ENCODE measurements at regions not wholly inside any gene's neighbourhood (a gene's known extent, or its start where the extent isn't known, plus 50 kb on each side); places are given as distances from the start of the nearest gene placed in this dataset.

- 86% methylated on average over 23 of the region's 27 CpGs for WGBS (ENCODE audit: low lambda C conversion rate)
- Histone ChIP-seq H3K27ac (ENCODE audit: extremely low read length, insufficient read depth, low read length) (no peak overlapping the region), H3K9me3 (ENCODE audit: low read length) (no peaks in the 10 kb centered on the region), H3K4me2 (ENCODE audit: low read depth, low read length) (no peak overlapping the region), H3K9ac (ENCODE audit: insufficient read depth, low read depth, low read length) (no peak overlapping the region), H2AFZ (ENCODE audit: low read length) (no peak overlapping the region), H3K4me3 (replicated peaks in 1 of 3; ENCODE audit: insufficient read depth in 1 of 3, low read depth in 2 of 3, low read length in 3 of 3) (no peak overlapping the region), H4K20me1 (ENCODE audit: insufficient read depth, low read length) (no peaks in the 10 kb centered on the region), H3K27me3 (ENCODE audit: control insufficient read depth in 1 of 2, insufficient read depth in 2 of 2, low read length in 2 of 2) (no peaks in the 10 kb centered on the region), H3K79me2 (ENCODE audit: insufficient read depth, low read length) (no peaks in the 10 kb centered on the region), H3K4me1 (ENCODE audit: insufficient read depth, low read length) (peaks cover 5% of the 10 kb centered on the region; the same call in 1 of the 2 replicates), H3K36me3 (replicated peaks in 1 of 2; ENCODE audit: control insufficient read depth in 1 of 2, insufficient read depth in 2 of 2, low read length in 2 of 2) (no peaks in the 10 kb centered on the region)
- ChIA-PET CTCF (ENCODE audit: low intra/inter-chr PET ratio, low total read pairs) (no interaction called here), POLR2A (no interaction called here)
- TF ChIP-seq MTA3 (CRISPR knock-in tag; IDR thresholded peaks at IDR 0.05) (no peak), GLI4 (CRISPR knock-in tag; IDR thresholded peaks at IDR 0.05; ENCODE audit: borderline replicate concordance) (no peak), ZNF333 (CRISPR knock-in tag; IDR thresholded peaks at IDR 0.05; ENCODE audit: borderline replicate concordance) (no peak), RFXAP (CRISPR knock-in tag; IDR thresholded peaks at IDR 0.05; ENCODE audit: borderline replicate concordance) (no peak), PAXIP1 (CRISPR knock-in tag; conservative IDR thresholded peaks at IDR 0.05) (no peak), FOSL2 (CRISPR knock-in tag; IDR thresholded peaks at IDR 0.05) (no peak), ZNF329 (CRISPR knock-in tag; IDR thresholded peaks at IDR 0.05; ENCODE audit: low read depth) (no peak), SP140L (CRISPR knock-in tag; IDR thresholded peaks at IDR 0.05; ENCODE audit: borderline replicate concordance) (no peak), ZBTB20 (CRISPR knock-in tag; IDR thresholded peaks at IDR 0.05; ENCODE audit: borderline replicate concordance, low read depth) (no peak), KDM3A (CRISPR knock-in tag; IDR thresholded peaks at IDR 0.05; ENCODE audit: low read depth) (no peak), NFKB2 (CRISPR knock-in tag; IDR thresholded peaks at IDR 0.05; ENCODE audit: borderline replicate concordance) (no peak), POGK (CRISPR knock-in tag; conservative IDR thresholded peaks at IDR 0.05) (no peak), ZNF615 (CRISPR knock-in tag; IDR thresholded peaks at IDR 0.05; ENCODE audit: borderline replicate concordance) (no peak), RORA (CRISPR knock-in tag; IDR thresholded peaks at IDR 0.05) (no peak), SNAPC2 (CRISPR knock-in tag; IDR thresholded peaks at IDR 0.05) (no peak), BRD4 (CRISPR knock-in tag; IDR thresholded peaks at IDR 0.05) (no peak), GTF2F1 (IDR thresholded peaks at IDR 0.05; ENCODE audit: low read length) (no peak)
- DNase-seq (ENCODE audit: low spot score) (no peak), ATAC-seq (no peak), FAIRE-seq (no peak)
- in situ Hi-C loops (cut with HindIII; ENCODE audit: extremely low pct_ligation_motif_present, low pct_unique_long_range_greater_than_20kb) = no loop called here
- no TSS peak for BruUV-seq (replicated peaks)
- intact Hi-C loops (cut with micrococcal nuclease; ENCODE audit: unreplicated experiment) = no loop called here
Measured at GRCh38 chr9:110047955-110048402, 160.0 kb downstream of the C9orf152 start.
